ENCODE measurements at regions not wholly inside any gene's neighbourhood (a gene's known extent, or its start where the extent isn't known, plus 50 kb on each side); places are given as distances from the start of the nearest gene placed in this dataset.
"Not testable (repeated sequence)": the region's sequence is repeated elsewhere in the genome, so short reads cannot be mapped to it uniquely, and the experiment has no call there.

DNA sequence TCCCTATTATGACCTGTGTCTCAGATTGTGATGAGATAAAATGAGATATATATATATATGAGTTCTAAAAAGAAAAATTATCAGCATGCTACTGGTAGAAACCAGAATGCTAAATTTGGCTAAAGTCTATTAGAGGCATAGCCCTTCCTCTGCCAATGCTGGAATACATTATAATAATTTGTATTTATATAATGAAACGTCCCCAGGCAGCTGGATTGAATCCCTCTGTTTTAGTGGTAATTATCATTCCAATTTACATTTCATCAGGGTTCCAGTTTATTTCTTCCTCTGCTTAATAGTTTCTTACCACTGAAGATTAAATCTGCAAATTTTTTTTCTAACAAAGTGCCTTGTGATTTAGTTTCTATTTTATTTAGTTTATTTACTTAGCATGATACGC is 71.8 kb upstream of the ABI1 start:
- Mint-ChIP-seq H3K4me1 (ENCODE audit: unreplicated experiment) (no peaks in the 10 kb centered on the region), H3K9me3 (ENCODE audit: unreplicated experiment) (no peaks in the 10 kb centered on the region), H3K27ac (ENCODE audit: unreplicated experiment) (no peak overlapping the region), H3K36me3 (ENCODE audit: low read depth, unreplicated experiment) (no peaks in the 10 kb centered on the region), H3K27me3 (ENCODE audit: unreplicated experiment) (no peaks in the 10 kb centered on the region), H3K4me3 (ENCODE audit: unreplicated experiment) (no peak overlapping the region)
- DNase-seq (ENCODE audit: low spot score), result no peak
- TF ChIP-seq CTCF (IDR thresholded peaks at IDR 0.05; ENCODE audit: unreplicated experiment), result no peak

DNA sequence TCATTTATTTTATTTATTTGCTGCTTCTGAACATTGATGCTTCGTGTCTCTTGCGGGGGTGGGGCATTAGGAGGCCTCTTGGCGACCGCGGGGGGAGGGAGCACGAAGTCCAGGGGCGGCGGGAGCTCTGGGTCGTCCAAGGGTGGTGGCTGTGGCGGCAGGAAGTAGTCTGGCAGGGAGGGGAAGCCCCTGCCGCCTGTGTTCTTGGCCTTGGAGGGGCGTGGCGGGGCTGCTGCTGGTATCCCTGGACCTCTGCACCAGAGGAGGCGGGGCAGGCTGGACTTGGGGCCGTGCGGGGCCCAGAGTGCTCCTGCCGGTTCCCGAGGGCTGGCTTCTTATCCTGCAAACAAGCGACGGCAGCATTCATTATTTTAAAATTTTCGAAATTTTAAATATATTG is 70.5 kb upstream of the ABI1 start:
- Mint-ChIP-seq H3K4me3 (ENCODE audit: unreplicated experiment) (no peak overlapping the region), H3K9me3 (ENCODE audit: unreplicated experiment) (no peaks in the 10 kb centered on the region), H3K4me1 (ENCODE audit: unreplicated experiment) (no peaks in the 10 kb centered on the region), H3K36me3 (ENCODE audit: low read depth, unreplicated experiment) (no peaks in the 10 kb centered on the region), H3K27me3 (ENCODE audit: unreplicated experiment) (no peaks in the 10 kb centered on the region), H3K27ac (ENCODE audit: unreplicated experiment) (no peak overlapping the region)
- TF ChIP-seq CTCF (IDR thresholded peaks at IDR 0.05; ENCODE audit: unreplicated experiment), result no peak
- peak; percentile 23 for DNase-seq (ENCODE audit: low spot score)

- H3K27me3 Mint-ChIP-seq (ENCODE audit: unreplicated experiment); H3K4me1 Mint-ChIP-seq (ENCODE audit: unreplicated experiment); H3K36me3 Mint-ChIP-seq (ENCODE audit: low read depth, unreplicated experiment); H3K4me3 Mint-ChIP-seq (ENCODE audit: unreplicated experiment); DNase-seq (ENCODE audit: low spot score); H3K27ac Mint-ChIP-seq (ENCODE audit: unreplicated experiment); H3K9me3 Mint-ChIP-seq (ENCODE audit: unreplicated experiment): not testable (repeated sequence)
Measured at GRCh38 chr10:26922824-26923223, 62.1 kb upstream of the ABI1 start.

DNA sequence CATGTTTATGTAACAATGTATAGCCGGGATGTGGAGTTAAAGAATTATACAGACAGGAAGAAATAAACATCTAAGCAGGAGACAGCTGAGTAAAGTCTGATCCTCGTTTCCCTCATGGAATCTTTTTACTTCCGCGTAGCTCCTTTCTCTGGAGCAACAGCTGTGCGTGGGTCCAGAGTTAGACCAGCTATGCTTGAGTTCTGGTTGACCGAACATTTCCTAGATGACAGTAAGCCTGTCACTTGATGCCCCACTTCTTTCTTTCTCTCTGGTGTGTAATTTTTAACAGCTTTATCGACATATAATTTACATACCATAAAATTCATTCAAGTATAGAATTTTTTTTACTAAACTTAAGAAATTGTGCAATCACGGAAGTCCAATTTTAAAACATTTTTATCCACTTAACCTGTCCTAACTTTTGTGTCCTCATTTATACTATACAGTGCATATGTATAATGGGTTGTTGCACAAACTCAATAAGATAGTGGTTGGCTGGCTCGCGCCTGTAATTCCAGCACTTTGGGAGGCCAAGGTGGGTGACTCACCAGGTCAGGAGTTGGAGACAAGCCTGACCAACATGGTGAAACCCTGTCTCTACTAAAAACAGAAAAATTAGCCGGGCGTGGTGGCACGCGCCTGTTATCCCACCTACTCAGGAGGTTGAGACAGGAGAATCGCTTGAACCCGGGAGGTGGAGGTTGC is 58.5 kb upstream of the ABI1 start:
- H3K4me1 Mint-ChIP-seq (ENCODE audit: unreplicated experiment); H3K27ac Mint-ChIP-seq (ENCODE audit: unreplicated experiment); H3K27me3 Mint-ChIP-seq (ENCODE audit: unreplicated experiment); H3K4me3 Mint-ChIP-seq (ENCODE audit: unreplicated experiment); H3K36me3 Mint-ChIP-seq (ENCODE audit: low read depth, unreplicated experiment); H3K9me3 Mint-ChIP-seq (ENCODE audit: unreplicated experiment); DNase-seq (ENCODE audit: low spot score): not testable (repeated sequence)

DNA sequence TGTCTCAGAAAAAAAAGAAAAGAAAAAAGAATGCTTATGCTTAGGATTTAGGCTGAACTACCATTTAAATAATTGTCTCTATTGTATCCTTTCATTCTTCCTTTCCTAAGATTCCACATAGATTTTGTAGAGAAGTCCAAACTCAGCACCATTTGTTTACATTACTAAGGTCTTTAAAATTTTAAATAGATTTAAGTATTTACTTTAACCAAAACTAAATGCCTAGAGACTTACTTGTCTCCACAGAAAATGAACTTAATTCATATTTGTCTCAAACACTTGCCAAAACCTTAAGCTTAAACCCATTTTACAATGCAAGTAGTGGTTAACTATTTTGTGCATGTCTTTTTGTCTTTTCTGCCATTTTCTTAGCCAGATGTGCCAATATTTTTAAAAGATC is 54.1 kb upstream of the ABI1 start:
- Mint-ChIP-seq H3K9me3 (ENCODE audit: unreplicated experiment) (no peaks in the 10 kb centered on the region), H3K36me3 (ENCODE audit: low read depth, unreplicated experiment) (no peaks in the 10 kb centered on the region), H3K27me3 (ENCODE audit: unreplicated experiment) (no peaks in the 10 kb centered on the region), H3K4me3 (ENCODE audit: unreplicated experiment) (no peak overlapping the region), H3K27ac (ENCODE audit: unreplicated experiment) (no peak overlapping the region), H3K4me1 (ENCODE audit: unreplicated experiment) (no peaks in the 10 kb centered on the region)
- TF ChIP-seq CTCF (IDR thresholded peaks at IDR 0.05; ENCODE audit: unreplicated experiment), result no peak
- DNase-seq (ENCODE audit: low spot score), result no peak

DNA sequence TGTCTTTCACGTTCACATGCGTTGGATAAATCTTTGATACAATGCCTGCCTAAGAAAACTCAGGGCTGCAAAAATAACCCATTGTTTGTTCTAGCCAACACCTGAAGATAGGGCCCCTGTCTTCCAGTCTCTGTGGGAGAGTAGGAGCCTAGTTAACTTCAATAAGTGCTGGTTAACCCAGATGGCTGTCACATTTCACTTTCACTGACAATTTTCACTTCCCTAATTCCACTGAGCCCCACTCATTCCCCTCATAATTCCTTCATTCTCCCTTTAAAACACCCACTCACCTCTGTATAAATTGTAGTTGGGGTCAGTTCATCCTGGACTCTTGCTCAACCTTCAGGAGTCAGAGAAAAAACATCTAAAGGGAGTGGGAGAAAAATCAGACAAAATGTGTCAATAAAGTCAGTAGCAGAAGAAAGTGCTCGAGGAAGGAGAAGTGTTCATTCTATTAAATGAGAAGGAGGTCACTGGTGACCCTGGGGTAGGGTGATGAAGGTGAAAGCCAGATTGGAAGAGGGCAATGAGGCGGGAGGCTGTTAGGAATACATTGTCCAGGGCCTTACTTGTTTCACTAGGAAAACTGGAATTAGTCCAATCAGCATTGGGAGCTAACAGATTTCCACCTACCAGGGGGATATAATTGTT is 51.2 kb upstream of the ABI1 start:
- TF ChIP-seq CTCF (IDR thresholded peaks at IDR 0.05; ENCODE audit: unreplicated experiment), result no peak
- no peak overlapping the region for H3K4me3 Mint-ChIP-seq (ENCODE audit: unreplicated experiment)
- H3K4me1 Mint-ChIP-seq (ENCODE audit: unreplicated experiment), result no peaks in the 10 kb centered on the region
- no peak for DNase-seq (ENCODE audit: low spot score)
- no peaks in the 10 kb centered on the region for H3K36me3 Mint-ChIP-seq (ENCODE audit: low read depth, unreplicated experiment)
- H3K27ac Mint-ChIP-seq (ENCODE audit: unreplicated experiment), result no peak overlapping the region
- no peaks in the 10 kb centered on the region for H3K9me3 Mint-ChIP-seq (ENCODE audit: unreplicated experiment)
- H3K27me3 Mint-ChIP-seq (ENCODE audit: unreplicated experiment), result no peaks in the 10 kb centered on the region

Measured in endothelial cell (in vitro differentiated cells).